ENCODE measurements at regions not wholly inside any gene's neighbourhood (a gene's known extent, or its start where the extent isn't known, plus 50 kb on each side); places are given as distances from the start of the nearest gene placed in this dataset.
"Not testable (repeated sequence)": the region's sequence is repeated elsewhere in the genome, so short reads cannot be mapped to it uniquely, and the experiment has no call there.

DNA sequence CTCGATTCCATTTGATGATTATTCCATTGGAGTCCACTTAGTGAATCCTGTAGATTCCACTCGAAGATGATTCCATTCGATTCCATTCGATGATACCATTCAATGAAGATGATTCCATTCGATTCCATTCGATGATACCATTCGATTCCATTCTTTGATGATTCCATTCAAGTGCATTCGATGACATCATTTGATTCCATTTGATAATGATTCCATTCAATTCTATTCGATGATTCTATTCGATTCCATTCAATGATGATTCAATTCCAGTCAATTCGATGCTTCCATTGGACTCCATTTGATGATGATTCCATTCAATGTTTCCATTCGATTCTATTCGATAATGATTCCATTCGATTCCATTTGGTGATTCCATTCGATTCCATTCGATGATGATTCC, 1150.0 kb downstream of the TP53TG3F start:
- H3K9me3 ChIP-seq, result peaks cover 5 to 54% (median 16%) of the 10 kb centered on the region in 4 donors
- not testable (repeated sequence) for ATAC-seq (ENCODE audit: low FRiP score in 2 of 2)
- WGBS, 2 donors, result 79 to 82% methylated on average over 16 of the region's 16 CpGs

More for the DNA sequence above, 1150.0 kb downstream of the TP53TG3F start:
- not testable (repeated sequence) for H3K36me3 ChIP-seq, H3K4me1 ChIP-seq, H3K27me3 ChIP-seq, DNase-seq, H3K27ac ChIP-seq, H3K4me3 ChIP-seq

Measured in upper lobe of left lung (tissue), 6 donors.